Keratinocyte (primary cell): ENCODE measurements at regions not wholly inside any gene's neighbourhood (a gene's known extent, or its start where the extent isn't known, plus 50 kb on each side); places are given as distances from the start of the nearest gene placed in this dataset.

Source experiments
- DNase-seq: peaks from one replicate; pipeline ENCODE4 v3.0.0-alpha.2; 2011; ENCODE audit warnings: low read depth, missing footprints, low spot score
- FAIRE-seq: peaks from 2 replicates; lab custom pipeline; 2011; peaks lifted over from hg19 to GRCh38; lab: Jason Lieb, UNC
- H2AFZ ChIP-seq: 2 replicates; pipeline ENCODE4 v1.6.0; 2012; ENCODE audit warnings: low read length, control low read depth, inconsistent platforms; ENCODE audit not compliant: control insufficient read depth
- H3K27ac ChIP-seq: 2 replicates; pipeline ENCODE4 v1.5.1; 2011; ENCODE audit warnings: low read length; ENCODE audit not compliant: control insufficient read depth, insufficient read depth
- H3K27me3 ChIP-seq: 3 replicates; pipeline ENCODE4 v1.6.0; 2011; ENCODE audit warnings: low read length; ENCODE audit not compliant: control insufficient read depth, insufficient read depth; ENCODE audit errors: extremely low read depth
- H3K36me3 ChIP-seq, 2 experiments: 2 replicates in 1 of 2; 3 replicates in 1 of 2; pipeline ENCODE4 v1.5.1; 2011; ENCODE audit warnings: low read length in 2 of 2, mild to moderate bottlenecking in 1 of 2; ENCODE audit not compliant: control insufficient read depth in 2 of 2, insufficient read depth in 2 of 2; ENCODE audit errors: extremely low read depth in 1 of 2
- H3K4me1 ChIP-seq: 3 replicates; pipeline ENCODE4 v1.5.1; 2011; ENCODE audit warnings: low read length; ENCODE audit not compliant: control insufficient read depth, insufficient read depth; ENCODE audit errors: extremely low read depth
- H3K4me2 ChIP-seq: 3 replicates; pipeline ENCODE4 v1.6.0; 2011; ENCODE audit warnings: low read depth, low read length; ENCODE audit not compliant: control insufficient read depth, insufficient read depth; ENCODE audit errors: extremely low read depth
- H3K4me3 ChIP-seq, 3 experiments: fragments of 200-600 bp in 1 of 3; sonication (generic) in 1 of 3; 2 replicates in 2 of 3; 3 replicates in 1 of 3; pipeline ENCODE4 v1.5.1; 2011 to 2016; ENCODE audit warnings: low read length in 3 of 3, mild to moderate bottlenecking in 3 of 3, control low read depth in 2 of 3, inconsistent platforms in 1 of 3, low read depth in 1 of 3, mixed read lengths in 1 of 3, mixed run types in 1 of 3, moderate library complexity in 1 of 3; ENCODE audit not compliant: control insufficient read depth in 2 of 3, insufficient read depth in 2 of 3; ENCODE audit errors: extremely low read depth in 1 of 3
- H3K79me2 ChIP-seq: 2 replicates; pipeline ENCODE4 v1.6.0; 2012; ENCODE audit warnings: low read length; ENCODE audit not compliant: control insufficient read depth, insufficient read depth
- H3K9ac ChIP-seq: 3 replicates; pipeline ENCODE4 v1.6.0; 2011; ENCODE audit warnings: low read length; ENCODE audit not compliant: control insufficient read depth, insufficient read depth; ENCODE audit errors: extremely low read depth
- H3K9me1 ChIP-seq: 3 replicates; pipeline ENCODE4 v1.6.0; 2011; ENCODE audit warnings: low read length; ENCODE audit not compliant: control insufficient read depth, insufficient read depth; ENCODE audit errors: extremely low read depth
- H3K9me3 ChIP-seq: 2 replicates; pipeline ENCODE4 v1.5.1; 2012; ENCODE audit warnings: low read depth, low read length; ENCODE audit not compliant: control insufficient read depth
- H4K20me1 ChIP-seq: 3 replicates; pipeline ENCODE4 v1.6.0; 2011; ENCODE audit warnings: low read length; ENCODE audit not compliant: control insufficient read depth, insufficient read depth; ENCODE audit errors: extremely low read depth
- EZH2 ChIP-seq: IDR thresholded peaks from one replicate; pipeline ENCODE4 v1.6.1; 2012; ENCODE audit warnings: inconsistent platforms, mild to moderate bottlenecking, low read length, moderate library complexity
- dilution Hi-C: fragments of 300-500 bp; cut with MboI; formaldehyde crosslinking; loops from one replicate; pipeline ENCODE4 v1.7.0; 2020; ENCODE audit warnings: low sequenced_read_pairs; ENCODE audit not compliant: extremely low pct_ligation_motif_present
- TF ChIP-seq, protein P1 (sequence below), 3 experiments: IDR thresholded peaks in 1 of 3; conservative IDR thresholded peaks in 1 of 3; optimal IDR thresholded peaks in 1 of 3; 2 replicates in 2 of 3; 3 replicates in 1 of 3; pipeline versions ENCODE3 to v1.5.1; 2011; ENCODE audit warnings: low read length in 3 of 3, mild to moderate bottlenecking in 3 of 3, moderate library complexity in 2 of 3, control low read depth in 1 of 3, inconsistent platforms in 1 of 3; ENCODE audit not compliant: insufficient read depth in 2 of 3; ENCODE audit errors: extremely low read depth in 1 of 3

DNA sequence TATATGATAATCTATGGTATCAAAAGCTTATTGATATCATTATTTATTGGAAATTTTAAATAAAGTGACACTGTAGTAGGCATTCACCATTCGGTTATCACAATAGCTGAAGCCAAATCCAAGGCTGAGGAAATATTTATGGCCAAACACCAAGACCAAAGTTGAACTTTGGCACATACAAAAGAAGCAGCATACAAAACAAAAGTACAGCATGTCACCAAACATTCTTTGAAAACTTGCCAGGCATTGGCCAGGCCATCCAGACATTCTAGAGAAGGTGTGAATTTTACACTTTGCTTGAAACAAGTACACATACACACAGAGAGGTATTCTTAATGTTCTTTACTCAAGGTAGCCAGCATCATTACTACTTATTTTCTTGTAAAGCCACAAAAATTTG is 544.4 kb upstream of the CXADR start:
- Histone ChIP-seq H3K4me3 (no peak overlapping the region), H2AFZ (no peak overlapping the region), H3K4me1 (no peaks in the 10 kb centered on the region), H3K36me3 (no peaks in the 10 kb centered on the region), H3K79me2 (no peaks in the 10 kb centered on the region), H3K9me1 (no peaks in the 10 kb centered on the region), H3K27ac (no peak overlapping the region), H3K27me3 (no peaks in the 10 kb centered on the region), H3K9me3 (no peaks in the 10 kb centered on the region), H3K9ac (no peak overlapping the region), H3K4me2 (no peak overlapping the region), H4K20me1 (no peaks in the 10 kb centered on the region)
- DNase-seq (no peak), FAIRE-seq (no peak)
- no peak for TF ChIP-seq EZH2
- TF ChIP-seq, protein P1, sequence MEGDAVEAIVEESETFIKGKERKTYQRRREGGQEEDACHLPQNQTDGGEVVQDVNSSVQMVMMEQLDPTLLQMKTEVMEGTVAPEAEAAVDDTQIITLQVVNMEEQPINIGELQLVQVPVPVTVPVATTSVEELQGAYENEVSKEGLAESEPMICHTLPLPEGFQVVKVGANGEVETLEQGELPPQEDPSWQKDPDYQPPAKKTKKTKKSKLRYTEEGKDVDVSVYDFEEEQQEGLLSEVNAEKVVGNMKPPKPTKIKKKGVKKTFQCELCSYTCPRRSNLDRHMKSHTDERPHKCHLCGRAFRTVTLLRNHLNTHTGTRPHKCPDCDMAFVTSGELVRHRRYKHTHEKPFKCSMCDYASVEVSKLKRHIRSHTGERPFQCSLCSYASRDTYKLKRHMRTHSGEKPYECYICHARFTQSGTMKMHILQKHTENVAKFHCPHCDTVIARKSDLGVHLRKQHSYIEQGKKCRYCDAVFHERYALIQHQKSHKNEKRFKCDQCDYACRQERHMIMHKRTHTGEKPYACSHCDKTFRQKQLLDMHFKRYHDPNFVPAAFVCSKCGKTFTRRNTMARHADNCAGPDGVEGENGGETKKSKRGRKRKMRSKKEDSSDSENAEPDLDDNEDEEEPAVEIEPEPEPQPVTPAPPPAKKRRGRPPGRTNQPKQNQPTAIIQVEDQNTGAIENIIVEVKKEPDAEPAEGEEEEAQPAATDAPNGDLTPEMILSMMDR (optimal IDR thresholded peaks at IDR 0.05 in 1 of 3, IDR thresholded peaks at IDR 0.05 in 1 of 3, conservative IDR thresholded peaks at IDR 0.05 in 1 of 3; ENCODE audit: extremely low read depth in 1 of 3, insufficient read depth in 2 of 3, low read length in 3 of 3): no peak
- dilution Hi-C loops: no loop called here

DNA sequence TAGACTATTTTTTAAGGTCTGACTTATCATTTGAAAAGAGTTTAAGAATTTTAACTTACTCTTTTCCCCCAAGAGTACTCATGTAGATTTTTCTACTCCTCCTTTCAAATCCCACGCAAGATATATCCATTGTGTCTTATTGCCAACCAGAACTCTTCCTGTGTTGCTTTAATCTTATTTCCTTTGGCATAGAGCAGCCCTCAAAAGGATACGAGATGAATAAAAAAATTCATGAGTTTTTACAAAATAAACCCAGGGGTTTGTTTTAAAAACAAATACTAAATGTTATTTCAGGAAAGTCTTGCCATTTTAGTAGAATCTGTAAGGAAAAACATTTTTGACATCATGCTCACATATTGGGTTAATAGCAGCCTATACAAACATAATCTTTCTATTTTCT is 543.2 kb upstream of the CXADR start:
- no peaks in the 10 kb centered on the region for H3K27me3 ChIP-seq
- H3K79me2 ChIP-seq: no peaks in the 10 kb centered on the region
- H3K9me1 ChIP-seq: no peaks in the 10 kb centered on the region
- no peaks in the 10 kb centered on the region for H3K36me3 ChIP-seq
- H3K4me1 ChIP-seq: no peaks in the 10 kb centered on the region
- no peak overlapping the region for H2AFZ ChIP-seq
- H3K27ac ChIP-seq: no peak overlapping the region
- FAIRE-seq: no peak
- no peaks in the 10 kb centered on the region for H4K20me1 ChIP-seq
- no peak overlapping the region for H3K4me3 ChIP-seq
- H3K9ac ChIP-seq: no peak overlapping the region
- no peak for TF ChIP-seq EZH2
- TF ChIP-seq, protein P1 (optimal IDR thresholded peaks at IDR 0.05 in 1 of 3, IDR thresholded peaks at IDR 0.05 in 1 of 3, conservative IDR thresholded peaks at IDR 0.05 in 1 of 3; ENCODE audit: extremely low read depth in 1 of 3, insufficient read depth in 2 of 3, low read length in 3 of 3): no peak
- no peak overlapping the region for H3K4me2 ChIP-seq
- no peak for DNase-seq
- dilution Hi-C loops: no loop called here
- no peaks in the 10 kb centered on the region for H3K9me3 ChIP-seq
